ENCODE measurements at regions not wholly inside any gene's neighbourhood (a gene's known extent, or its start where the extent isn't known, plus 50 kb on each side); places are given as distances from the start of the nearest gene placed in this dataset.
"Not testable (repeated sequence)": the region's sequence is repeated elsewhere in the genome, so short reads cannot be mapped to it uniquely, and the experiment has no call there.

GRCh38 chr12:24688601-24689000, 260.3 kb downstream of the BCAT1 start:
- Histone ChIP-seq H3K27ac (no peak overlapping the region), H3K4me3 (no peak overlapping the region)

- Histone ChIP-seq H3K4me3 (no peak overlapping the region), H3K27ac (no peak overlapping the region)
These were observed 267.3 kb downstream of the BCAT1 start for GRCh38 chr12:24681570-24681969.

- no peak overlapping the region for H3K4me3 ChIP-seq
- H3K27ac ChIP-seq, result no peak overlapping the region
These were observed 269.8 kb downstream of the BCAT1 start for GRCh38 chr12:24679126-24679525.

GRCh38 chr12:24678436-24678835, 270.5 kb downstream of the BCAT1 start:
- no peak overlapping the region for H3K27ac ChIP-seq
- H3K4me3 ChIP-seq, result no peak overlapping the region

GRCh38 chr12:24668563-24668962, 280.3 kb downstream of the BCAT1 start:
- H3K4me3 ChIP-seq, result no peak overlapping the region

GRCh38 chr12:24664161-24664880, 284.6 kb downstream of the BCAT1 start:
- Histone ChIP-seq H3K27ac (no peak overlapping the region), H3K4me3 (no peak overlapping the region)

More at GRCh38 chr12:24668563-24668962, 280.3 kb downstream of the BCAT1 start:
- no peak overlapping the region for H3K27ac ChIP-seq

GRCh38 chr12:24661657-24662096, 287.2 kb downstream of the BCAT1 start:
- Histone ChIP-seq H3K4me3 (no peak overlapping the region), H3K27ac (no peak overlapping the region)

GRCh38 chr12:24659016-24659415, 289.9 kb downstream of the BCAT1 start:
- Histone ChIP-seq H3K4me3 (no peak overlapping the region), H3K27ac (no peak overlapping the region)

- H3K4me3 ChIP-seq, H3K27ac ChIP-seq: not testable (repeated sequence)
These were observed 294.6 kb downstream of the BCAT1 start for GRCh38 chr12:24654344-24654743.

- Histone ChIP-seq H3K4me3 (no peak overlapping the region), H3K27ac (no peak overlapping the region)
These were observed 299.3 kb downstream of the BCAT1 start for GRCh38 chr12:24649634-24650033.

- H3K27ac ChIP-seq, result no peak overlapping the region
- no peak overlapping the region for H3K4me3 ChIP-seq
These were observed 299.7 kb downstream of the BCAT1 start for GRCh38 chr12:24649209-24649608.

- H3K4me3 ChIP-seq, result no peak overlapping the region
- H3K27ac ChIP-seq, result no peak overlapping the region
These were observed 303.6 kb downstream of the BCAT1 start for GRCh38 chr12:24645254-24645653.

GRCh38 chr12:24643120-24644119, 305.5 kb downstream of the BCAT1 start:
- Histone ChIP-seq H3K4me3 (no peak overlapping the region), H3K27ac (no peak overlapping the region)

GRCh38 chr12:24639641-24640040, 309.3 kb downstream of the BCAT1 start:
- Histone ChIP-seq H3K27ac (no peak overlapping the region), H3K4me3 (no peak overlapping the region)

- Histone ChIP-seq H3K27ac (no peak overlapping the region), H3K4me3 (no peak overlapping the region)
These were observed 316.4 kb downstream of the BCAT1 start for GRCh38 chr12:24632466-24632865.

GRCh38 chr12:24631676-24632426, 317.1 kb downstream of the BCAT1 start:
- no peak overlapping the region for H3K4me3 ChIP-seq
- no peak overlapping the region for H3K27ac ChIP-seq

- H3K27ac ChIP-seq, result no peak overlapping the region
- H3K4me3 ChIP-seq, result no peak overlapping the region
These were observed 318.0 kb downstream of the BCAT1 start for GRCh38 chr12:24630856-24631255.

GRCh38 chr12:24630446-24630845, 318.5 kb downstream of the BCAT1 start:
- H3K4me3 ChIP-seq, result no peak overlapping the region
- no peak overlapping the region for H3K27ac ChIP-seq

- Histone ChIP-seq H3K27ac (no peak overlapping the region), H3K4me3 (no peak overlapping the region)
These were observed 323.8 kb downstream of the BCAT1 start for GRCh38 chr12:24625103-24625502.

GRCh38 chr12:24619954-24620353, 328.9 kb downstream of the BCAT1 start:
- H3K27ac ChIP-seq, H3K4me3 ChIP-seq: not testable (repeated sequence)

Data from skin epidermis (tissue), 12 donors.